GM18909 (cell line): ENCODE measurements at regions not wholly inside any gene's neighbourhood (a gene's known extent, or its start where the extent isn't known, plus 50 kb on each side); places are given as distances from the start of the nearest gene placed in this dataset.

Source experiments
- ATAC-seq: cut with Tn5 transposase; IDR thresholded peaks from one replicate; pipeline ENCODE4 v1.9.1; 2021; ENCODE audit warnings: mild to moderate bottlenecking; ENCODE audit not compliant: unreplicated experiment, poor library complexity

DNA sequence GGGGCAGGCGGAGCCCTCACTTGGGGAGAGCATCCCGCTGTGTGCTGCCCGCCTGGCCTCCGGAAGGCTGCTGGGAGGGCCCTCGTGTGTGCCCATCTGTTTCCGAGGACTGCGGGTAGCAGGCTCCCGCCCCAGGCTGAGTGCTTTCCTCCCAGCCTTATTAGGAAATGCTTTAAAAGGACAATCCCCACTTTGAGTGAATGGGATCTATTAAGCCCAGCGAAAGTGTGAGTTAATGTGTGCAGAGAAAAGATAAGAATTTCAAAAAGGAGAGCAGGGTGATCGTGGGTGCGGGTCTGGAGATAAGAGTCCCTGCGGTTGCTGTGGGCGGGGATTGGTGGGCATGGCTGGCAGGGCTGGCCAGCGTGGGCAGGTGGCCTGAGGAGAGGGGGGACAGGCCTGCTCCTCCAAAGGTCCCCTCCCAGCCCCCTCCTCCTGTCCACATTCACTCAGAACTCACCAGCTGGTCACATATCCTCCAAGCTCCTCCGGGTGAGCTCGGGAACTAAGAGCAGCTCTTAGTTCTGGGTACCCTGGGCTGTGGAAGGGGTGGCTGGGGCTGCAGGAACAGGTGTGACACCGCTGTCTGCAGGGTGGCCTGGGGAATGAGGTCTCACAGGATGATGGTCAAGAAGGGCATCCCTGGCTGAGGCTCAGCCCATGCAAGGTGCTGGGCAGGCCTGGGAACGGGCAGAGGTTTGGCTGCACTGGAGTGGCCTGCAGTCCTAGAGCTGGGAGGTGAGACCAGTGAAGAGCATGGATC lies 1260.3 kb downstream of the BRD1 start:
- no peak for ATAC-seq

GRCh38 chr22:48566741-48567140 lies 1260.9 kb downstream of the BRD1 start:
- ATAC-seq, result no peak

GRCh38 chr22:48565901-48566501 lies 1261.7 kb downstream of the BRD1 start:
- ATAC-seq, result no peak

- ATAC-seq, result no peak
Observed at GRCh38 chr22:48564995-48565394, 1262.7 kb downstream of the BRD1 start.

- ATAC-seq, result no peak
Observed at GRCh38 chr22:48563966-48564330, 1263.7 kb downstream of the BRD1 start.

DNA sequence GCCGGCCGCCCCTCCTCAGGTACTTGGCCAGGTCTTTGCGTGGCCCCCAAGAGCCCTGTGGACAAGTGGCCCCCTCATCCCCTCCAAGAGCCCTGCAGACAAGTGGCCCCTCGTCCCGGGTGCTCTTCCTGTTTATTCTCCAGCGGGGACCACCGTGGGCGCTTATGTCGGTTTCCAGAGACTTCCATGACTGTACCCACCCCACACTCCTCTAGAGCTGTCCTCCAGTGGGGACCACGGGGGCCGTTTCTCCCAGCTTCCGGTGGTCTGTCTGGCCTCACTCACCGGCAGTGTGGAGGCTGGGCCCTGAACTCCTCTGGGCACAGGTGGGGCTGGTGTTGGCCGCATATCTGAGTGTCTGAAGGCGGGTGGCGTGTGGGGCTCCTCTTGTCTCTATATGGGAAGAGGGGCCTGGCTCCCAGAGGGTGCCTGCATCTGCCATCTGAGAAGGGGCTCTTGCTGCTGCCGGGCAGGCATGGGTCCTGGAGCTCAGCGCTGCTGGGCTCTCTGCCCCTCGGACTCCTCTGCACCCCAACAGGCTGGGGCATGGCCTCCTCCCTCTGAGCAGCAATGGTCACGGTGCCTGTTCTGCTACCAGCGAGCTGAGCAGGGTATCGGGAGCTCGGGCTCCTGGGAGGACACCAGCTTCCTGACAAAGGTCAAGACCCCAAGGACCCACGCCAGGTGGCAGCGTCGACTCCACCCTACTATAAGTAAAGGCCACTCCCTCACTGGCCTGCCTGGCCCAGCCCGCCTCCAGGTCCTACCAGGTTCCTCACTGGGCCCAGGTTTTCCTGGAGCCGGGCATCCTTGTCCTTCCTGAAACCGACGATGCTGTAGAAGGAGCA lies 1264.3 kb downstream of the BRD1 start:
- no peak for ATAC-seq

- ATAC-seq, result no peak
Observed at GRCh38 chr22:48561676-48562075, 1266.0 kb downstream of the BRD1 start.

DNA sequence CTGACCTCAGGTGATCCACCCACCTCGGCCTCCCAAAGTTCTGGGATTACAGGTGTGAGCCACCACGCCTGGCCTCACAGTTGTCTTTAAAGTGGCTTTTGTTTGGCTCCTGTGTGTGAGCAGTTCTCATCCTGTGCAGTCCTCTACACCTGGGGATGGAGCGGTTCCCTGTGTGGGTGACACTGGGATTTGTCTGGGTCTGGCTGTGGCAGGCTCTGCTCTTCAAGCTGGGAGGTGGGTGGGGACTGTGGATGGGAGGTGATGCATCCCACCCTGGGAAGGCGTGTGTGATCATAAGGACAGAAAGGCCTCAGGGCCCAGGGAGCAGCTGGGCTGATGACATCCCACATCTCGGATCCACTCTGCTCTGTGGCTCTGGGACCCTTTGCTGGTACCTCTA lies 1266.8 kb downstream of the BRD1 start:
- ATAC-seq, result no peak

GRCh38 chr22:48560389-48560751 lies 1267.3 kb downstream of the BRD1 start:
- ATAC-seq, result no peak

GRCh38 chr22:48559647-48560388 lies 1267.9 kb downstream of the BRD1 start:
- ATAC-seq, result no peak

GRCh38 chr22:48558606-48559402 lies 1268.9 kb downstream of the BRD1 start:
- no peak for ATAC-seq

DNA sequence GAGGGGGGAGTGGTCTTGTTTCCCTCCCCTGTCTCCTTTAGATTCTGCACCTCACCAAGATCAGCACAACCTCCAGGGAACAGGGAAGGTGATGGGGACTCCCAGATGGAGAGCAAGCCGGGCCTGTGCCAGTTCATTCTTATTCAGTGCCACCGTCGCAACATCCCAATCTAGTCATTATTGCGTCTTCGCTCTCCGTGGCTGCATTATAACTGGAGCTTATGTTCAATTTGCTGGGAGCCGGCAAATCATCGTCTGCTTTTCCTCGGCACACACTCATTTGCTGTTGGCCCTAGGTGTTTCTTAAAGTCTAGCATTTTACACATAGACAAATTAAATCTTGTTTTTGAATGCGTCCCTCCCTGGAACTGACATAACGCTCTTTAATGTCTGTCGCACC lies 1269.7 kb downstream of the BRD1 start:
- no peak for ATAC-seq

GRCh38 chr22:48557473-48557872 lies 1270.2 kb downstream of the BRD1 start:
- no peak for ATAC-seq

GRCh38 chr22:48556751-48557150 lies 1270.9 kb downstream of the BRD1 start:
- no peak for ATAC-seq

GRCh38 chr22:48556222-48556621 lies 1271.5 kb downstream of the BRD1 start:
- ATAC-seq, result no peak

- no peak for ATAC-seq
Observed at GRCh38 chr22:48555606-48556005, 1272.1 kb downstream of the BRD1 start.

GRCh38 chr22:48554893-48555572 lies 1272.6 kb downstream of the BRD1 start:
- ATAC-seq, result no peak

GRCh38 chr22:48553694-48554308 lies 1273.9 kb downstream of the BRD1 start:
- ATAC-seq, result no peak

GRCh38 chr22:48553119-48553518 lies 1274.6 kb downstream of the BRD1 start:
- no peak for ATAC-seq
